ENCODE measurements at regions not wholly inside any gene's neighbourhood (a gene's known extent, or its start where the extent isn't known, plus 50 kb on each side); places are given as distances from the start of the nearest gene placed in this dataset.

GRCh38 chr12:14260011-14260993 is 105.2 kb upstream of the ATF7IP start:
- no peak for TF ChIP-seq CTCF (IDR thresholded peaks at IDR 0.05; ENCODE audit: low read depth, low read length)
- TF ChIP-seq POLR2A (IDR thresholded peaks at IDR 0.05; ENCODE audit: extremely low read depth, insufficient read length), result no peak
- no peak for TF ChIP-seq MAX (IDR thresholded peaks at IDR 0.05; ENCODE audit: low read depth, low read length)
- no peak for TF ChIP-seq MYC (IDR thresholded peaks at IDR 0.05; ENCODE audit: low read depth, low read length)
- peak; percentile 53 for DNase-seq (ENCODE audit: low read depth)

GRCh38 chr12:14261096-14261495 is 104.4 kb upstream of the ATF7IP start:
- TF ChIP-seq MAX (IDR thresholded peaks at IDR 0.05; ENCODE audit: low read depth, low read length), result no peak
- no peak for TF ChIP-seq POLR2A (IDR thresholded peaks at IDR 0.05; ENCODE audit: extremely low read depth, insufficient read length)
- no peak for TF ChIP-seq MYC (IDR thresholded peaks at IDR 0.05; ENCODE audit: low read depth, low read length)
- no peak for TF ChIP-seq CTCF (IDR thresholded peaks at IDR 0.05; ENCODE audit: low read depth, low read length)
- H3K4me3 ChIP-seq (ENCODE audit: low read depth, low read length), result no peak overlapping the region
- DNase-seq (ENCODE audit: low read depth), result no peak

More at GRCh38 chr12:14260011-14260993, 105.2 kb upstream of the ATF7IP start:
- H3K4me3 ChIP-seq (ENCODE audit: low read depth, low read length), result no peak overlapping the region

- DNase-seq (ENCODE audit: low read depth), result no peak
- no peak overlapping the region for H3K4me3 ChIP-seq (ENCODE audit: low read depth, low read length)
Measured at GRCh38 chr12:14261861-14262260, 103.6 kb upstream of the ATF7IP start.

GRCh38 chr12:14262771-14263511 is 102.5 kb upstream of the ATF7IP start:
- no peak overlapping the region for H3K4me3 ChIP-seq (ENCODE audit: low read depth, low read length)
- no peak for TF ChIP-seq MAX (IDR thresholded peaks at IDR 0.05; ENCODE audit: low read depth, low read length)
- no peak for TF ChIP-seq CTCF (IDR thresholded peaks at IDR 0.05; ENCODE audit: low read depth, low read length)
- no peak for TF ChIP-seq POLR2A (IDR thresholded peaks at IDR 0.05; ENCODE audit: extremely low read depth, insufficient read length)
- TF ChIP-seq MYC (IDR thresholded peaks at IDR 0.05; ENCODE audit: low read depth, low read length), result no peak
- DNase-seq (ENCODE audit: low read depth), result no peak

More at GRCh38 chr12:14261861-14262260, 103.6 kb upstream of the ATF7IP start:
- no peak for TF ChIP-seq CTCF (IDR thresholded peaks at IDR 0.05; ENCODE audit: low read depth, low read length)
- TF ChIP-seq POLR2A (IDR thresholded peaks at IDR 0.05; ENCODE audit: extremely low read depth, insufficient read length), result no peak

- no peak for TF ChIP-seq MAX (IDR thresholded peaks at IDR 0.05; ENCODE audit: low read depth, low read length)
- TF ChIP-seq MYC (IDR thresholded peaks at IDR 0.05; ENCODE audit: low read depth, low read length), result no peak
- no peak for TF ChIP-seq CTCF (IDR thresholded peaks at IDR 0.05; ENCODE audit: low read depth, low read length)
- TF ChIP-seq POLR2A (IDR thresholded peaks at IDR 0.05; ENCODE audit: extremely low read depth, insufficient read length), result no peak
- no peak for DNase-seq (ENCODE audit: low read depth)
- no peak overlapping the region for H3K4me3 ChIP-seq (ENCODE audit: low read depth, low read length)
Measured at GRCh38 chr12:14263742-14264141, 101.7 kb upstream of the ATF7IP start.
